ENCODE measurements at regions not wholly inside any gene's neighbourhood (a gene's known extent, or its start where the extent isn't known, plus 50 kb on each side); places are given as distances from the start of the nearest gene placed in this dataset.

DNA sequence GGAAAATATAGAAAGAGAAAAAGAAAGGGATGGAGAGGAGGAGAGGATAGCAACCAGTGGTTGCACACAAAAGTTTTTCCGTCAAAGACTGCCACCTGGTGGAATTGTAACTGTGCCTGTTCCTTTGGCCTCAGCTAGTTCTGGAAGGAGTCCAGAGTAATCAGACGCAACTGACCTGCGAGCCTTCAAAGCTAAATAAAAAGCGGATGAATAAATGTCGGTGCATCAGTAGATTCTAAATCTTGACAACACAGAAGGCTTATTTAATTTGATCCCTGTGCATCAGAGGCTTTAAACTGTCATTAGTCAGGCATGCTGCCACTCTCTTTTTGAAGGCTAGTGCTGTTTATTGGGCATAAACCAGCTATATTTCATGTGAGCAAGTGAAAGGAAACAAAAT is 132.9 kb upstream of the ACO1 start:
- TF ChIP-seq YY1 (IDR thresholded peaks at IDR 0.05; ENCODE audit: insufficient read depth, insufficient read length) (no peak), ZNF274 (IDR thresholded peaks at IDR 0.05; ENCODE audit: low read depth, low read length) (no peak), SUZ12 (IDR thresholded peaks at IDR 0.05; ENCODE audit: extremely low read depth, insufficient read depth, insufficient read length) (no peak)

Measured in NT2/D1 (cell line).